Smooth muscle cell of the brain vasculature (primary cell): ENCODE measurements at regions not wholly inside any gene's neighbourhood (a gene's known extent, or its start where the extent isn't known, plus 50 kb on each side); places are given as distances from the start of the nearest gene placed in this dataset.
"Not testable (repeated sequence)": the region's sequence is repeated elsewhere in the genome, so short reads cannot be mapped to it uniquely, and the experiment has no call there.

Source experiments
- DNase-seq: peaks from one replicate; pipeline ENCODE4 v3.0.0-alpha.2; 2012; ENCODE audit warnings: low read depth, low spot score

DNA sequence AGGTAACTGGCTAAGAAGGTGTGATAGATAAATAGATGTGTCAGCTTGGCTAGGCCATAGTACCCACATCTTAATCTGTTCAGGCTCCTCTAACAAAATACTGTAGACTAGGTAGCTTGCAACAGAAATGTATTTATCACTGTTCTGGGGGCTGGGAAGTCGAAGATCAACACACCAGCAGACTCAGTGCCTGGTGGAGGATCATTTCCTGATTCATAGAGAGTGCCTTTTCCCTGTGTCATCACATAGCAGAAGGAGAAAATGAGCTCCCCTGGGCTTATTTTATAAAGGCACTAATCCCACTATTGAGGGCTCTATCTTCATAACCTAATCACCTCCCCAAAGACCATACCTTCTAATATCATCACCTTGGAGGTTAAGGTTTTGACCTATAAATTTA lies 532.7 kb upstream of the OLFM3 start:
- no peak for DNase-seq

DNA sequence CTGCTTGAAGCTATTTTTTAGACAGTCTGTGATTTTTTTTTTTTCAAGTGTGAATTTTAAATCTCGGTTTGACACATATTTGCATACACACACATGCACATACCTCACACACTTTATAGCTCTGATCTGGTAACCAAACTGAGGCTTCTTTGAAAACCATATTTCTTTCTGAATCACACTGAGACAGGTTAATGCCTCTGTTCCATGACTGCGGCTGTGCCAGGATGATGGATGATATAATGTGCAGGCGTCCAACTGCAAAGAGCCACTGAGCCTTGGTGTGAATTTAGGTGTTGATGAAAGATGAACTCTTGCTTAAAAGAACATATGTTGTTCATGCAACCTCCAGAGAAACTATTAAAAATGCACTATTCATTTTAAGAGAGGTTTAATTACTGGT lies 504.0 kb upstream of the OLFM3 start:
- no peak for DNase-seq

DNA sequence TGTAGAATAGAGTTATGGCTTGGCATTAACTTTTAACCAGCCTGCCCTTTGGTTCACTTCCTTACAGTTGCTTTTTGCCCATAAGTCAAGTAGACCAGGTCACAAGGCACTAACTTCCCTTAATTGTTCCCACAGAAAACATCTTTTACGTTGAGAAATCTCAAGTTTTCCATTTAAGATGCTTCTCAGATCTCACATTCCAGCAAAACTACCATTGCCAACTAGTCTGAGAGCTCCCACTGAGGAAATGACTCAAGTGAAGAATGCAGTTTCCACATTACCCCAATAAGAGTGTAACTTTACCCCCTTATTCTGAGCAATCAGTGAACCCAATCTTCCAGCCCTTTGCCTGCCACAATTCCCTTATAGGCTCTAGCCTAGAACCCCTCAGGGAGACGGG lies 502.2 kb upstream of the OLFM3 start:
- no peak for DNase-seq

DNA sequence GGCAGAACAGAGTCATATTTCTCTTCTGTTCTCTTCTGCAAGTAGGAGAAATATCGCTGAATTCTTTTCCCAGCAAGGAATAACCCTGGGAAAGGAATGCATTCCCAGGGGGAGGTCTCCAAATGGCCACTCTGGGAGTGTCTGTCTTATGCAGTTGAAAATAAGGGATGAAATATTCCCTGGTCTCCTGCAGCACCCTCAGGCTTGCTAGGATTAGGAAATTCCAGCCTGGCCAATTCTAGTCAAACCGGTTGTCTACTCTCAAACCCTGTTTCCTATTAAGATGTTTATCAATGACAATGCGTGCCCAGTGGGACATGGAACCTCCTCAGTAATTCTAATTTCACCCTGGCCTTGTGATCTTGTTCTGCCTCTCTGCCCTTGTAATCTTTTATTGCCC lies 501.1 kb upstream of the OLFM3 start:
- DNase-seq, result not testable (repeated sequence)

DNA sequence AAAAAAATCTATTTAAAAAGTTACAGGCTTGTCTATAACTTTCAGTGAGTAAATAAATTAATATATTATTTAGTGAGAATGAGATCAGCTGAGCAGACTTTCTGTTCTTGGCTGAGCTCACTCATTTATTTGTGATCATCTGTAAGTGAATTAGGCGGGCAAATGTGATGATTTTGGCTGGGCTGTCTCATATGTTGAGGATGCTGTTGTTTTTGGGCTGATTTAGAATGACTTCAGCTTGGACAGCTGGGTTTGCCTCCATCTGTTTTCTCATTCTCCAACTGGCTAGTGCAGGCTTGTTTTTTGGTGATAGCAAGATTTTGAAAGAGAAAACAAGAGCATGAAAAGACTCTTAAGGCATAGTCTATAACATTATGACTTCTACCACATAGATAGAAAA lies 475.8 kb upstream of the OLFM3 start:
- DNase-seq, result no peak

DNA sequence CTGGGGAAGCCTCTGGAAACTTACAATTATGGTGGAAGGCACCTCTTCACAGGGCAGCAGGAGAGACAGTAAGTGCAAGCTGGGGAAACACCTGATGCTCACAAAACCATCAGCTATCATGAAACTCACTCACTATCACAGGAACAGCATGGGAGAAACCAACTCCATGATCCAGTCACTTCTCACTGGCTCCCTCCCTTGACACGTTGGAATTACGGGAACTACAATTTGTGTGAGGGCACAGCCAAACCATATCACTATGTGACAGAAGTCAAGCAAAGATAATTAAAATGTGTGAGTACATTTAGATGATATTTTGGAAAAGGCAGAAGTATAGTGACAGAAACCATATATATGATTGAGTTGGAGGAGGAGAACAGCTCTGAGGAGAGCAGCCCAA lies 474.0 kb upstream of the OLFM3 start:
- no peak for DNase-seq

DNA sequence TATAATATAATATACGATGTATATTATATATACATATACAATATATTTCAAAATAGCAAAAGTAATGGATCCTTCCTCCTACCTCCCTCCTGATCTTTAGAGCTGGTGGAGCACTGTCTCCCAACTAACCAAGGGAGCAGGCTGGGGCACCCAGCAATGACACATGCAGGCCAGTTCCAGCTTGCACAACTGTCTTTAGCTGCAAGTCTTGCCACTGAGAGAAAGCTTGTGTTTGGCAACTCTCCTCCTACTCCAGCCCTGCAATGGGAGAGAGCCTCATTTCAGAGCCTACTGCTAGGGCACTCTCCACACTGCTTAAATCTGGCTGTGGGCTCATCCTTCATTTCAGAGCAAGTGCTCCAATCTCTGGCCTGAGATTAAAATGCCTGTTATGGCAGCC lies 469.8 kb upstream of the OLFM3 start:
- no peak for DNase-seq

DNA sequence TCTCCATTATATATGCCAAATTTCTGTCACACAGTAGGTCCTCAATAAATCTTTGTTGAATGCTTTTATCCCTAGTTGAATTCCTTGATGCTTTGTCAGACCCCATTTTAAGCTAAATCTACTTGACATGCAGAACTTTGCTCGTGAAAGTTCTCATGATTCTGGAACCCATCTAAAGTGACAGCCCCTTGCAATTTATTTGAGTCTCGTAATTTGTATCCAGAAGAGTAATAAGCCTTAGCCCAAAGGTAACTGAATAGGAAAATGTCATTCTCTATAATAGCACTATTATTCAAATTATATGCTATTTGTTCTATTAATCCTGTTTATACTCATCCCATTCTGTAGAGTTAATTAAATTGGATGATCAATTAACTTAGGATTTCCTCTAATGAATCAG lies 466.6 kb upstream of the OLFM3 start:
- DNase-seq, result no peak

DNA sequence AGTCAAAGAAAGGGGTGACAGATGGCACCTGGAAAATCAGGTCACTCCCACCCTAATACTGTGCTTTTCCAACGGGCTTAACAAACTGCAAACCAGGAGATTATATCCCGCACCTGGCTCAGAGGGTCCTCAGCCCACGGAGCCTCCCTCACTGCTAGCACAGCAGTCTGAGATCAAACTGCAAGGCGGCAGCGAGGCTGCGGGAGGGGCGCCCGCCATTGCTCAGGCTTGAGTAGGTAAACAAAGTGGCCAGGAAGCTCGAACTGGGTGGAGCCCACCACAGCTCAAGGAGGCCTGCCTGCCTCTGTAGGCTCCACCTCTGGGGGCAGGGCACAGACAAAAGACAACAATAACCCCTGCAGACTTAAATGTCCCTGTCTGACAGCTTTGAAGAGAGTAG lies 445.6 kb upstream of the OLFM3 start:
- DNase-seq, result not testable (repeated sequence)

DNA sequence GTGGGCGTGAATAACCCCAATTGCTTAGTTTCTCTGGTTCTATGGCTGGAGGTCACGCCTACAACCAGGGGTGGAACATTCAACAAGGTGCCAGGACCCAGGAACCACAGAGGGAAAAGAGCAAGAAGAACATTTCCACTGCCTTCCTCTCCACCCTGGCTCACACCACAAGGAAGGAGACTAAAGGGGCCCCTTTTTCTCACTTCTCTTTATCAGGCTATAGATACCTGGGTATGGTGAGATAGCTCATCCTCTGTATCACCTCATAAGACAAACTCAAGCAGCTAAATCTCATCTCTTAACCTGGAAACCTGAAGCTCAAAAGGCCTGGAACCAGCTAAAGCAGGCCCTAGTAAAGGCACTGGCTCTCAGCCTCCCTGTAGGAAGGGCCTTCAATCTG lies 438.8 kb upstream of the OLFM3 start:
- no peak for DNase-seq

DNA sequence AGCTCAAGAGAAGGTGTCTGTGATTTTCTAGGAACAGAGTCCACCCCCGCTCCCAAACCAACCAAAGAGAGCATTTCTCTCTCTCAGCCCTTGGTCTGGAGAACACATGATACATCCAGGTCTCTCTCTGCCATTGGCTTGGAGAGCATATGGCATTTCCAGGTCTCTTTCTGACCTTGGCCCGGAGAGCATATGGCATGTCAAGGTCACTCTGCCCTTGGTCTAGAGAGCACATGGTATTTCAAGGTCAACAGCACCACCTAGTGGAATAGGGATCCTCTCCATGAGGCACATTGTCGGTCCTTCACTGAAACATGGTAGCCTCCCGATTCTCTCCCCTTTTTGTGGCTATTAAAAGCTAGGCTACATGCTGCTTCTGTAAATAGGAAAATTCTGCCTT lies 437.7 kb upstream of the OLFM3 start:
- DNase-seq, result no peak

DNA sequence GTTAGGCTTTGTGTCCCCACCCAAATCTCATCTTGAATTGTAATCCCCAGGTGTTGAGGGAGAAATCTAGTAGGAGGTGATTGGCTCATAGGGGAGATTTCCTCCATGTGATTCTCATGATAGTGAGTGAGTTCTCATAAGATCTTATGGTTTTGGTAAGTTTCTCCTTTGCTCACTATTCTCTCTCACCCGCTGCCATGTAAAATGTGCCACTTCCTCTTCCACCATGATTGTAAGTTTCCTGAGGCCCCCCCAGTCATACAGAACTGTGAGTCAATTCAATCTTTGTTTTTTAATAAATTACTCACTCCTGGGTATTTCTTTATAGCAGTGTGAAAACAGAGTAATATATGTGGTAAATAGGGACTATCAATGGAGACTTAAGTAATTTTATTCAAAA lies 434.5 kb upstream of the OLFM3 start:
- DNase-seq, result no peak

DNA sequence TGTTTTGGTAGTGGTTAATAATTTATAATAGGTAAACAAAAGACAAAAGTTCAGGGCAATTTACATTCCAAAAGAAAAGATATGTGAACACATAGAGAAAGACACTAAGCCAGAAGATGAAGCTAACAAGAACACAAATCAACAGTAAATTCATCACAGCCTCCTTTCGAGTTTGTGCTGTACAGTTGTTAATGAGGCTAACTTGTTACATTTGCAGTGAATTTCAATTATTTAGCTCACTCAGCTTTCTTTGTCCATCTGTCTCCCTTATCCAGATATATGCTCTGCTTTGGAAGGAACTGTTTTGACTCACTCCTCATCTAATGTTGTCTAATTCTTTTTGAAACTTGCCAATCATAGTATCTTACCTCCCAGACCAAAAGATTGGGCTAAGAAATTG lies 423.3 kb upstream of the OLFM3 start:
- no peak for DNase-seq
